ENCODE measurements at regions not wholly inside any gene's neighbourhood (a gene's known extent, or its start where the extent isn't known, plus 50 kb on each side); places are given as distances from the start of the nearest gene placed in this dataset.

DNA sequence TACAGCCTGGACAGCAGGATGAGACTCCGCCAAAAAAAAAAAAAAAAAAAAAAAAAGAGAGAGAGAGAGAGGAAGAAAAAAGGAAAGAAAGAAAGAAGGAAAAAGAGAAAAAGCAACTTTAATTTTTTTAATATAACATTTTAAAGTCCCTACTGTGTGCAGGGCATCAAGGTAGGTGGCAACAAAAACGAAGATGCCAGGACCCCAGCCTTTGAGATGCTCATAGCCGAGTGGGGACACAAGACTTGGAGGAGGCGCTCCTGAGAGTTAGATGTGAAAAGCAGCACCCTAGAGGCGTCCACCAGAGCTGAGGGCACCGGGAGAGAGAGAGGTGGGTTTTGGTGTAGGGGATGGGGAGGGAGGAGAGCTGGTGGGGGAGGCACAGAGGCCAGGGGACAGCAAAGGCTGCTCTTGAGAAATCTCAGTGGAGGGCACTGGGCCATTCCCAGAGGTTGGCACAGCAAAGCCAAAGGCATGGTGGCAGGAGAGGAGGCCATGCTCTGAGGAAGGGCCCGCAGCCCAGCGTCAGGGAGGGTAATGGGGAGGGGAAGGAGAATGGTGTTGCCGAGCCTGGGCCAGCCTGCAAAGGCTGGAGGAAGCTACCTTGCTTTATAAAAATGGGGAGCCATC, 135.6 kb downstream of the C9orf50 start:
- H3K36me3 ChIP-seq, result no peaks in the 10 kb centered on the region
- no peak for DNase-seq
- ATAC-seq (ENCODE audit: low FRiP score in 2 of 2), result no peak
- no peaks in the 10 kb centered on the region for H3K27me3 ChIP-seq
- TF ChIP-seq, protein P1, sequence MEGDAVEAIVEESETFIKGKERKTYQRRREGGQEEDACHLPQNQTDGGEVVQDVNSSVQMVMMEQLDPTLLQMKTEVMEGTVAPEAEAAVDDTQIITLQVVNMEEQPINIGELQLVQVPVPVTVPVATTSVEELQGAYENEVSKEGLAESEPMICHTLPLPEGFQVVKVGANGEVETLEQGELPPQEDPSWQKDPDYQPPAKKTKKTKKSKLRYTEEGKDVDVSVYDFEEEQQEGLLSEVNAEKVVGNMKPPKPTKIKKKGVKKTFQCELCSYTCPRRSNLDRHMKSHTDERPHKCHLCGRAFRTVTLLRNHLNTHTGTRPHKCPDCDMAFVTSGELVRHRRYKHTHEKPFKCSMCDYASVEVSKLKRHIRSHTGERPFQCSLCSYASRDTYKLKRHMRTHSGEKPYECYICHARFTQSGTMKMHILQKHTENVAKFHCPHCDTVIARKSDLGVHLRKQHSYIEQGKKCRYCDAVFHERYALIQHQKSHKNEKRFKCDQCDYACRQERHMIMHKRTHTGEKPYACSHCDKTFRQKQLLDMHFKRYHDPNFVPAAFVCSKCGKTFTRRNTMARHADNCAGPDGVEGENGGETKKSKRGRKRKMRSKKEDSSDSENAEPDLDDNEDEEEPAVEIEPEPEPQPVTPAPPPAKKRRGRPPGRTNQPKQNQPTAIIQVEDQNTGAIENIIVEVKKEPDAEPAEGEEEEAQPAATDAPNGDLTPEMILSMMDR (IDR thresholded peaks at IDR 0.05), result no peak
- TF ChIP-seq POLR2AphosphoS5 (IDR thresholded peaks at IDR 0.05), result no peak
- no peak for TF ChIP-seq EP300 (IDR thresholded peaks at IDR 0.05)
- TF ChIP-seq POLR2A (IDR thresholded peaks at IDR 0.05), result no peak
- WGBS, 2 donors, result 84 to 86% methylated on average over 9 of the region's 9 CpGs
- peak overlapping the region; percentile 98 to 100 (median 99) for H3K27ac ChIP-seq
- no peak overlapping the region for H3K4me3 ChIP-seq
- H3K9me3 ChIP-seq, result no peaks in the 10 kb centered on the region
- peaks cover 55 to 78% (median 62%) of the 10 kb centered on the region in 4 donors for H3K4me1 ChIP-seq

DNA sequence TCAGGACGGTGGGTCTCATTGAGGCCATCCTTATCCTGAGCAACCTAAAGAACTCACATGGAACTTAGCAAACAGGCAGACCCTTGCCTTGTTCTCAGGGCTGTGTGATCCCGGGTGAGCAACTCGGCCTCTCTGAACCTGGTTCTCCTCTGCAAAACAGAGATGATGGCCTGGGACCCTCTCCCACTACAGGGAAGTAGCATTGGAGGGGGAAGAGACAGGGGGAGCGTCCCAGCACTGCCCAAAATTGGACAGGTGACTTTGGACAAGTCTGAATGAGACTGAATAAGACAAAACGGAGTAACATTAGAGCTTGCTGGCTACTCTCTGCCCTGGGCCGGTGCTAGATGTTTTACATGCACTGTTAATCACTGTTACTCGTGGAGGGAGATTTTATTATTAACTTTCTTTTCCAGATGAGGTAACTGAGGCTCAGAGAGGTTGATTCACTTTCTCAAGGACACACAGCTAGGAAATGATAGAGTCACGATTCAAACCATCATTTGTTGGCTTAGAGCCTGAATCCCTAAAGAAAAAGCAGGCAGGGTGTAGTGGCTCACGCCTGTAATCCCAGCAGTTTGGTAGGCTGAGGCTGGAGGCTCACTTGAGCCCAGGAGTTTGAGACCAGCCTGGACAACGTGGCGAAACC, 136.4 kb downstream of the C9orf50 start:
- 71 to 79% methylated on average over 10 to 11 of the region's 11 CpGs for WGBS, 2 donors
- DNase-seq (no peak), ATAC-seq (ENCODE audit: low FRiP score in 2 of 2) (no peak)
- TF ChIP-seq POLR2A (IDR thresholded peaks at IDR 0.05), result no peak
- TF ChIP-seq EP300 (IDR thresholded peaks at IDR 0.05), result no peak
- TF ChIP-seq POLR2AphosphoS5 (IDR thresholded peaks at IDR 0.05), result no peak
- TF ChIP-seq, protein P1 (IDR thresholded peaks at IDR 0.05), result no peak
- no peaks in the 10 kb centered on the region for H3K36me3 ChIP-seq
- H3K27me3 ChIP-seq, result no peaks in the 10 kb centered on the region
- peak overlapping the region; percentile 98 to 100 (median 99) for H3K27ac ChIP-seq
- peaks cover 50 to 71% (median 61%) of the 10 kb centered on the region in 4 donors for H3K4me1 ChIP-seq
- no peaks in the 10 kb centered on the region for H3K9me3 ChIP-seq
- H3K4me3 ChIP-seq, result peak overlapping the region in 1 of 4 donors; percentile 55

DNA sequence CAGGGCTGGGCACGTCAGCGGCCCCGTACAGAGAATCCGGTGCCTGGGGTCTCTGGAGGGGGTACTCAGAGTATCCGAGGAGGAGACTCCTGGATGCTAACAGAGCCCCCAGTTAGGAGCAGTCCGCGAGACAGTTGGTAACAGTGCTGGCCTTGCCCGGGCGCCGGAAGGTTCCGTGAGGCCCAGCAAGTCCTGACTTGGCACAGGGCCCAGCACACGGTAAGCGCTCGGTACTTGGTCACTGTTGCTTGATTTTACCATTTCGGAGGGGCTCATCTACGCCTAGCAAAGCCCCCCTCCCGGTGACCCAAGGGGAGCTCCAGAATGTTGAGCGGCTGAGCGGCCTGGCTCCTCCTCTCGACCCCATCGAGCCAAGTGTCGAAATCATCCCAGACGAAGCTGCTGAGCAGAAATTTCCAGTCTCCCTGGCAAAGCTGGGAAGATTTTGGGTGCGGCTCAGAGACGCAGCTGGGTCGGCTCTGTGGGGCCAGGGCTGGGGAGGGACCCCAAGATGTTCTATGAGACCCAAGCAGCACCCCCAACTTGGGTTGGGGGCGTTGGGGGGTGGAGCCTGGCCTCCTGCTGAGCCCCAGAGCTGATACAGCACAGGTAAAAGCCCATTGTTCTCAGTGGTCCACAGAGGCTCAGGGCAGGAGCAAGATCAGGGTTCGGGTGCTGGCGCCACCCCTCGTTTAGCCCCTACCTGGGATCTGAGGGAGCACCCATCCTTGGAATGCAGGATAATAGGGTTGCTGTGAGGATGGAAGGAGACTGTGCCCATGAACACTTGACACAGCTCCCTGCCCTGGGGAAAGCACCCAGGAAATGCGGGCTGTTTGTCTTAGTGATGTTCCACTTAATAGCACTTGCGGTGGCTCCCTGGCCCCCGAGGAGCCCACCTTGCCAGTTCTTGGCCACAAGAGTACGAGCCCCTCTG, 137.2 kb downstream of the C9orf50 start:
- peaks cover 51 to 69% (median 65%) of the 10 kb centered on the region in 4 donors for H3K4me1 ChIP-seq

More for the DNA sequence above, 137.2 kb downstream of the C9orf50 start:
- DNase-seq (peak in 1 of 2 donors; percentile 92), ATAC-seq (ENCODE audit: low FRiP score in 2 of 2) (peak; percentile 69 to 72)
- Histone ChIP-seq H3K27me3 (no peaks in the 10 kb centered on the region), H3K9me3 (no peaks in the 10 kb centered on the region), H3K27ac (peak overlapping the region; percentile 98 to 100 (median 99)), H3K36me3 (no peaks in the 10 kb centered on the region), H3K4me3 (peak overlapping the region in 3 of 4 donors; percentile 50 to 55 (median 51))
- peak in 1 of 4 donors; percentile 65 for TF ChIP-seq EP300 (IDR thresholded peaks at IDR 0.05)
- TF ChIP-seq, protein P1 (IDR thresholded peaks at IDR 0.05), result no peak
- TF ChIP-seq POLR2AphosphoS5 (IDR thresholded peaks at IDR 0.05), result peak; percentile 74 to 91
- TF ChIP-seq POLR2A (IDR thresholded peaks at IDR 0.05), result peak in 2 of 4 donors; percentile 71 to 84
- 20 to 83% methylated on average over 1 to 33 of the region's 34 CpGs for WGBS, 2 donors
